Activated naive CD8-positive, alpha-beta T cell treated with anti-CD3 and anti-CD28 coated beads, Interleukin-2, amount 10 ng/mL, durations not matched to agents 7 days and 5 days (primary cell): ENCODE measurements at regions not wholly inside any gene's neighbourhood (a gene's known extent, or its start where the extent isn't known, plus 50 kb on each side); places are given as distances from the start of the nearest gene placed in this dataset.
"Not testable (repeated sequence)": the region's sequence is repeated elsewhere in the genome, so short reads cannot be mapped to it uniquely, and the experiment has no call there.

ENCODE experiments used
- ATAC-seq: fragments of 150-1000 bp; cut with Tn5 transposase; one replicate; pipeline ENCODE4 v1.10.0; 2021; ENCODE audit warnings: low read depth, moderate library complexity
- POLR2A ChIA-PET: fragments of 350-600 bp; sonication (Branson Sonifier 250); formaldehyde crosslinking; loops from one replicate; lab custom pipeline; 2021; ENCODE audit warnings: antibody characterized with exemption; lab: Charles Lee
- DNase-seq: peaks from one replicate; pipeline ENCODE4 v3.0.0; 2021
- H3K27ac Mint-ChIP-seq: one replicate; pipeline ENCODE4 v1.8.0; 2022; ENCODE audit warnings: mild to moderate bottlenecking, mixed read lengths
- H3K27me3 Mint-ChIP-seq: one replicate; pipeline ENCODE4 v1.8.0; 2022; ENCODE audit warnings: mild to moderate bottlenecking, moderate library complexity, mixed read lengths
- H3K36me3 Mint-ChIP-seq: one replicate; pipeline ENCODE4 v1.8.0; 2021; ENCODE audit warnings: mild to moderate bottlenecking, mixed read lengths
- H3K4me1 Mint-ChIP-seq: one replicate; pipeline ENCODE4 v1.8.0; 2021; ENCODE audit warnings: mixed read lengths
- H3K4me3 Mint-ChIP-seq: one replicate; pipeline ENCODE4 v1.8.0; 2022; ENCODE audit warnings: mild to moderate bottlenecking, moderate library complexity, mixed read lengths
- H3K9me3 Mint-ChIP-seq: one replicate; pipeline ENCODE4 v1.8.0; 2021; ENCODE audit warnings: mixed read lengths

GRCh38 chr14:105682956-105683570 is 156.7 kb downstream of the TMEM121 start:
- POLR2A ChIA-PET: no interaction called here
- H3K4me3 Mint-ChIP-seq: no peak overlapping the region
- DNase-seq (peak; percentile 30), ATAC-seq (no peak)
- no peaks in the 10 kb centered on the region for H3K36me3 Mint-ChIP-seq
- peaks cover 3% of the 10 kb centered on the region for H3K9me3 Mint-ChIP-seq
- peaks cover 3% of the 10 kb centered on the region for H3K27me3 Mint-ChIP-seq
- H3K27ac Mint-ChIP-seq: peak overlapping the region; percentile 34
- no peaks in the 10 kb centered on the region for H3K4me1 Mint-ChIP-seq

DNA sequence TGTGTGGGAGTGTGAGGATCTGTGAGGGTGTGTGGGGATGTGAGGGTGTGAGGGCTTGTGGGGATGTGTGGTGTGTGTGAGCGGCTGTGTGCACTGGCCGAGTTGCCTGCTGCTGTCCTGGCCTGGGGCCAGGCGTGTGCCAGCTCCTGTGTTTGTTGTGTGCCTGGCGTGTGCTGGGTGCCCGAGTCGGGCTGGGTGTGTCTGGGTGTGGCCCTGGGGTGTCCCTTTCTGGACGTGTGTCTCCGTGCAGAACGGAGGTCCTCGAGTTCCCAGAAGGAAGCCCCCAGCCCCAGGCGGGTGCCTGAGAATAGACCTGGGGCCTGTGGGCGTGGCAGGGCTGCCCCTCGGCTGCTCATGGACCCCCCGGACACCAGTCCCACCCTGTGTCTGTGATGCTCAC is 157.7 kb downstream of the TMEM121 start:
- not testable (repeated sequence) for H3K4me3 Mint-ChIP-seq, H3K36me3 Mint-ChIP-seq

DNA sequence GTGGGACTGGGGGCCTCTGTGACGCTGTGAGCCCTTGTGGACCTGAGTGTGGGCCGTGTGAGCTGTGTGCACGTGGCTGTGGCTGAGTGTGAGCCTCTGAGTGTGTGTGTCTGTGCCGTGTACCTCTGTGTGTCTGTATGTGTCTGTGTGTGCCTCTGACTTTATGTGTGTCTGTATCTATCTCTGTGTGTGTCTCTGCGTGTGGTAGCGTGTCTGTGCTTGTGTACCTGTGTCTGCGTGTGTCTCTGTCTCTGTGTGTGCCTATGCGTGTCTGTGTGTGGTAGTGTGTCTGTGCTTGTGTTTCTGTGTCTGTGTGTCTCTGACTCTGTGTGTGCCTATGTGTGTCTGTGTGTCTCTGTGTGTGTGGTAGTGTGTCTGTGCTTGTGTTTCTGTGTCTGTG is 158.2 kb downstream of the TMEM121 start:
- H3K4me3 Mint-ChIP-seq, H3K36me3 Mint-ChIP-seq, POLR2A ChIA-PET, H3K9me3 Mint-ChIP-seq, H3K4me1 Mint-ChIP-seq, H3K27me3 Mint-ChIP-seq, ATAC-seq: not testable (repeated sequence)
- peak; percentile 27 for DNase-seq
- H3K27ac Mint-ChIP-seq: peak overlapping the region; percentile 1

More for the DNA sequence above, 157.7 kb downstream of the TMEM121 start:
- POLR2A ChIA-PET, H3K9me3 Mint-ChIP-seq, H3K4me1 Mint-ChIP-seq, H3K27me3 Mint-ChIP-seq, H3K27ac Mint-ChIP-seq, ATAC-seq: not testable (repeated sequence)
- peak; percentile 30 for DNase-seq

GRCh38 chr14:105685003-105685402 is 158.6 kb downstream of the TMEM121 start:
- Mint-ChIP-seq H3K4me3 (no peak overlapping the region), H3K4me1 (no peaks in the 10 kb centered on the region), H3K27me3 (no peaks in the 10 kb centered on the region), H3K27ac (peak overlapping the region; percentile 1), H3K36me3 (no peaks in the 10 kb centered on the region), H3K9me3 (peaks cover 14% of the 10 kb centered on the region)
- ATAC-seq (no peak), DNase-seq (peak; percentile 17)
- POLR2A ChIA-PET: no interaction called here

GRCh38 chr14:105685605-105686004 is 159.2 kb downstream of the TMEM121 start:
- ATAC-seq, H3K27me3 Mint-ChIP-seq, H3K27ac Mint-ChIP-seq, H3K4me3 Mint-ChIP-seq, H3K4me1 Mint-ChIP-seq, H3K36me3 Mint-ChIP-seq, POLR2A ChIA-PET: not testable (repeated sequence)
- DNase-seq: peak; percentile 19
- peaks cover 20% of the 10 kb centered on the region for H3K9me3 Mint-ChIP-seq

DNA sequence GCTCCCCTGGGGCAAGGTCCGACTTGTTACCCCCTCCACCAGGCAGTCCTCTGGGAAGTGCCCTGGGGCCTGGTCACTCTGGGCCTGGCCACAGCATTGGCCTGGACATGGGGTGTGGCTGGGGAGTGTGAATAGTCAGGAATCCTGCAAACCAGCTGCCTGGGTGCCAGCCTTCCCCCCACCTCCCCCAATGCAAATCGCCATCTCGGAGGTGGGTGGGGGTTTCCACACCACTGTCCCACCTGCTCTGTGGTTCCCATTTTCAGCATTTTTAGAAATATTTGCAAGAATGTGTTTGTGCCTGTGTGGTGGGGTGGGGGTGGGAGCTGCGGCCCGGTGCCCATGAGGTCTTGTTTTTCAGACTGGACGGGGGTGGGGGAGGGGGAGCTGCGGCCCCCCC is 159.7 kb downstream of the TMEM121 start:
- H3K4me3 Mint-ChIP-seq, H3K27ac Mint-ChIP-seq, H3K36me3 Mint-ChIP-seq, ATAC-seq, POLR2A ChIA-PET, H3K4me1 Mint-ChIP-seq, H3K27me3 Mint-ChIP-seq, DNase-seq: not testable (repeated sequence)
- H3K9me3 Mint-ChIP-seq: peaks cover 24% of the 10 kb centered on the region

DNA sequence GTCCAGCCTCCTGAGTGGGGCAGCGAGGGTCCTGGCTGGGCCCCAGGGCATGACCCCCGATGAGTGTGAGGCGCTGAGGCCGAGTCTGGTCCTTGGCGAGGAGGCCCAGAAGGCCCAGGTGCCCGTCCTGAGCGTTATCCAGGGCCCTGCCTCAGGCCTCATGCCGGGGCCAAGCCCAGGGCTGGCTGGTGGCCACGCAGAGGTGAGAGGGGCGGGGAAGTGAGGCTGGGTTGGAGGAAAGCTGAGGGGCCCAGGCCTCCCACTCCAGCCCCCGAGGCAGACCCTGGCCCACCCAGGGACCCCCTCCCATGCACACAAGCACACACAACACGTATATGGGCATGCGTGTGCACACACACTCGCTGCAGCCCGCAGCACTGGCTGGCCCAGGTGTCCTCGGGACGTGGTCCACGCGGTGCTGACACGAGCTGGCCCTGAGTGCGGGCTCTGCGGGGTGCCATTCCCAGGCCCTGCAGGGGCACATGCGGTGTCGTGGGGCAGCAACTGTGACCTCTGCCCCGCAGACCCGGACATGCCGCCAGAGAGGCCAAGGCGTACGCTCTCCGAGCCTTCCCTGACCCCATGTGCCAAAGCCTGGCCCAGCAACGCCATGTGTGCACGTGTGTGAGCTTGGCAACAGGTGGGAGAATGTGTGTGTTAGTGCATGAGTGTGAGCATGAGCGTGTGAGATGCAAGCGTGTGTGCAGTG is 160.2 kb downstream of the TMEM121 start:
- H3K4me3 Mint-ChIP-seq, H3K27me3 Mint-ChIP-seq, POLR2A ChIA-PET, H3K27ac Mint-ChIP-seq, H3K36me3 Mint-ChIP-seq, ATAC-seq, H3K4me1 Mint-ChIP-seq: not testable (repeated sequence)
- DNase-seq: peak; percentile 34
- peaks cover 24% of the 10 kb centered on the region for H3K9me3 Mint-ChIP-seq

GRCh38 chr14:105687171-105688022 is 161.0 kb downstream of the TMEM121 start:
- H3K4me1 Mint-ChIP-seq, H3K4me3 Mint-ChIP-seq, POLR2A ChIA-PET, H3K27ac Mint-ChIP-seq, H3K36me3 Mint-ChIP-seq, H3K27me3 Mint-ChIP-seq: not testable (repeated sequence)
- DNase-seq (peak; percentile 33), ATAC-seq (peak; percentile 2)
- H3K9me3 Mint-ChIP-seq: peaks cover 24% of the 10 kb centered on the region

DNA sequence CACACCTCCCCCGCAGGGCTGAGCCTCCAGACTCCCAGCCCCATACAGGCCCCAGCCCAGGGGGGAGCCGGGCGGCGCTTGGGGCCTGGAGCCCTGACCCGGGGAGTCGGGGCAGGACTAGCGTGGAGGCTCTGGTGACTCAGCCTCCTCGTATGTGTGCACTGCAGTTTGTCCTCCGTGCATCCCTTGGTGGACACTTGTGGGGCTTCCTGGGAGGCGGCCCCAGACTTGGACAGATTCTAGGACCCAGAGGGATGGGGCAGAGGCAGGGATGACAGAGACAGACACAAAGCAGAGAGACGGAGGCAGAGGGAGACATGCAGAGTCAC is 161.6 kb downstream of the TMEM121 start:
- H3K4me3 Mint-ChIP-seq, POLR2A ChIA-PET: not testable (repeated sequence)
- peak; percentile 28 for ATAC-seq

GRCh38 chr14:105688664-105689221 is 162.4 kb downstream of the TMEM121 start:
- H3K27me3 Mint-ChIP-seq, H3K36me3 Mint-ChIP-seq, ATAC-seq, POLR2A ChIA-PET, H3K4me3 Mint-ChIP-seq, H3K27ac Mint-ChIP-seq, H3K4me1 Mint-ChIP-seq: not testable (repeated sequence)
- H3K9me3 Mint-ChIP-seq: peaks cover 25% of the 10 kb centered on the region
- DNase-seq: peak; percentile 15

More for the DNA sequence above, 161.6 kb downstream of the TMEM121 start:
- H3K36me3 Mint-ChIP-seq, H3K4me1 Mint-ChIP-seq, H3K27me3 Mint-ChIP-seq, H3K27ac Mint-ChIP-seq: not testable (repeated sequence)
- H3K9me3 Mint-ChIP-seq: peaks cover 24% of the 10 kb centered on the region
- DNase-seq: peak; percentile 48

- Mint-ChIP-seq H3K4me1 (no peaks in the 10 kb centered on the region), H3K36me3 (no peaks in the 10 kb centered on the region), H3K9me3 (peaks cover 26% of the 10 kb centered on the region), H3K27me3 (peaks cover 6% of the 10 kb centered on the region), H3K27ac (no peak overlapping the region), H3K4me3 (no peak overlapping the region)
- POLR2A ChIA-PET: no interaction called here
- DNase-seq: peak; percentile 14
- no peak for ATAC-seq
Measured at GRCh38 chr14:105689722-105690121, 163.3 kb downstream of the TMEM121 start.

DNA sequence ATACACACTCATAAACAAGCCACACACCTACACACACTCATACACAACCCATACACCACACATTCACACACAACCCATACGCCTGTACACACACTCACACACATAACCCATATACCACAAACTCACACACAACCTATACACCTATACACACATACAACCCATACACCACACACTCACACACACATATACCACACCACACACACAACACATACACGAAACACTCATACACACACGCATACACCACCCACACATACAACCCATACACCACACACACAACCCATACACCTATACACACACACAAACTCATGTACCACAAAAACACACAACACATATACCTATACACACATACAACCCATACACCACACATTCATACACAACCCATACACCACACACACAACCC is 164.3 kb downstream of the TMEM121 start:
- DNase-seq (peak; percentile 4), ATAC-seq (no peak)
- H3K4me3 Mint-ChIP-seq: no peak overlapping the region
- peaks cover 26% of the 10 kb centered on the region for H3K9me3 Mint-ChIP-seq
- POLR2A ChIA-PET: no interaction called here
- no peak overlapping the region for H3K27ac Mint-ChIP-seq
- H3K27me3 Mint-ChIP-seq: peaks cover 8% of the 10 kb centered on the region
- H3K36me3 Mint-ChIP-seq: no peaks in the 10 kb centered on the region
- H3K4me1 Mint-ChIP-seq: no peaks in the 10 kb centered on the region

GRCh38 chr14:105691321-105692109 is 165.1 kb downstream of the TMEM121 start:
- H3K36me3 Mint-ChIP-seq, POLR2A ChIA-PET, ATAC-seq, H3K4me3 Mint-ChIP-seq, H3K27me3 Mint-ChIP-seq, H3K27ac Mint-ChIP-seq, H3K4me1 Mint-ChIP-seq: not testable (repeated sequence)
- peak; percentile 34 for DNase-seq
- peaks cover 26% of the 10 kb centered on the region for H3K9me3 Mint-ChIP-seq
